Omental fat pad (tissue), 3 donors: ENCODE measurements at regions not wholly inside any gene's neighbourhood (a gene's known extent, or its start where the extent isn't known, plus 50 kb on each side); places are given as distances from the start of the nearest gene placed in this dataset.
"Not testable (repeated sequence)": the region's sequence is repeated elsewhere in the genome, so short reads cannot be mapped to it uniquely, and the experiment has no call there.

Experiments
- ATAC-seq: fragments of 150-250 bp; one replicate; pipeline ENCODE4 v1.9.1; 2016; ENCODE audit warnings: mild to moderate bottlenecking, moderate library complexity; ENCODE audit not compliant: low FRiP score
- DNase-seq: peaks from one replicate; pipeline ENCODE4 v3.0.0-alpha.2; 2019; ENCODE audit warnings: low spot score
- CTCF ChIP-seq, 3 donors: fragments of 450-650 bp; IDR thresholded peaks; one replicate each; pipeline ENCODE4 v1.5.1; 2016 to 2017; ENCODE audit warnings: antibody characterized with exemption in 3 of 3, mild to moderate bottlenecking in 3 of 3, moderate library complexity in 2 of 3

DNA sequence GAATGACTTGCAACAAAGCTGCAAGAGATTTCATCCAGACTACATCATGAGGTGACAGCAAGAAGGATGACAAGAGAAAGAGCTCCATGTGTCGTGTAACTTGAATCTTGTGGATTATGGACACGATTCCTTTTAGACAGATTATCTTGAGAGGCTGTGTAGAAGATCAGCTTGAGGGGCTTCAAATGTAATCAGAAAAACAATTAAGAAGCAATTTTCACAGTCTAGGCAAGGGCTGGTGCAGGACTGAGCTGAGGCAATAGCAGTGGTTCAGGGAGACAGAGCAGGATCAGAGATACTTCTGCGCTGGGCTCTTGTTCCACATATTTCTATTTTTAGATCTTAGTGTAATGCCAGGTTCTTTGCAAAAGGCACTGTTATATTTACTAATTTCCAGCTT lies 253.0 kb upstream of the COBL start:
- TF ChIP-seq CTCF (IDR thresholded peaks at IDR 0.05), result no peak
- ATAC-seq (no peak), DNase-seq (no peak)

- no peak for DNase-seq
- no peak for TF ChIP-seq CTCF (IDR thresholded peaks at IDR 0.05)
These were observed 252.6 kb upstream of the COBL start for GRCh38 chr7:51569176-51569575.

DNA sequence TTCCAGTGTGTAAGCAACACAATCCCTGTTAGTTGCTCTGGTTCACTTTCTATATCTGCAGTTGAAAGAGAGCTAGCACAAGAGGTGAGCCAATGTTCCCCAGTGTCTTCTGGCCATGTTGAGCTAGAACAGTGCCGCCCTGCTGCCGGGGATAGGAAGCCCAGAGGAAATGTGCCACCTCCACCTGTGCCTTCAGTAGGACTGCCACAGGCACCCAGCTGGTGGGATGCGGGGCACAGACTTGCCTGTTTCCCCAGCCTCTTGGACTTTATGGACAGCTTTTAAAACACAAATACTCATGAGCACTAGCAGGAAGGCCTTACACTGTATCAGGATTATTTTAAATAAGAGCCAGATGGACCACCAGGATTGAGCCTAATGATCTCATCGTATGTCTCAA lies 234.5 kb upstream of the COBL start:
- ATAC-seq (no peak), DNase-seq (no peak)
- no peak for TF ChIP-seq CTCF (IDR thresholded peaks at IDR 0.05)

More at GRCh38 chr7:51569176-51569575, 252.6 kb upstream of the COBL start:
- no peak for ATAC-seq

DNA sequence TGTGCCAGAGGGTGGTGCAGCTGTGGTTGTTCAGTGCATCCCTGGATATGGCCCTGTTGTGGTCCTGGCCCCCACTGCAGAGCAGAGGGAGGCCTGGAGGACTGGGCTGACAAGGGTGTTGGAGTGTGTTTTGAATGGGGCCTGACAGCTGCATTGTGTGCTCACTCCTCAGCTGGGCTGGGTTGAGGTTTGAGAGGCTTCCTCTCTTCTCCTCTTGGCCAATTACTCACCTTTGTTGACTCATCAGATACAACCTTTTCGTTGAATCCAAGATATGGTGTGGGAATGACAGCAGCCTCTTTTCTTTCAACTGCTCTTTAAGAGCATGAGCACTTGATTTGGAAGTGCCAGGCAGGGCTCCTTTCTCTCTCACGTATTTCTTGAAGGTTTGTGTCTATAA lies 228.5 kb upstream of the COBL start:
- DNase-seq (no peak), ATAC-seq (no peak)
- TF ChIP-seq CTCF (IDR thresholded peaks at IDR 0.05), result no peak

GRCh38 chr7:51543801-51544553 lies 227.4 kb upstream of the COBL start:
- no peak for ATAC-seq
- DNase-seq, result no peak
- no peak for TF ChIP-seq CTCF (IDR thresholded peaks at IDR 0.05)

- not testable (repeated sequence) for DNase-seq, ATAC-seq
These were observed 224.3 kb upstream of the COBL start for GRCh38 chr7:51540906-51541305.

- no peak for TF ChIP-seq CTCF (IDR thresholded peaks at IDR 0.05)
- ATAC-seq (no peak), DNase-seq (no peak)
These were observed 223.2 kb upstream of the COBL start for GRCh38 chr7:51539840-51540239.
